ENCODE measurements at regions not wholly inside any gene's neighbourhood (a gene's known extent, or its start where the extent isn't known, plus 50 kb on each side); places are given as distances from the start of the nearest gene placed in this dataset.
"Not testable (repeated sequence)": the region's sequence is repeated elsewhere in the genome, so short reads cannot be mapped to it uniquely, and the experiment has no call there.

GRCh38 chr1:83427566-83427965, 571.4 kb downstream of the TTLL7 start:
- TF ChIP-seq, protein P1, sequence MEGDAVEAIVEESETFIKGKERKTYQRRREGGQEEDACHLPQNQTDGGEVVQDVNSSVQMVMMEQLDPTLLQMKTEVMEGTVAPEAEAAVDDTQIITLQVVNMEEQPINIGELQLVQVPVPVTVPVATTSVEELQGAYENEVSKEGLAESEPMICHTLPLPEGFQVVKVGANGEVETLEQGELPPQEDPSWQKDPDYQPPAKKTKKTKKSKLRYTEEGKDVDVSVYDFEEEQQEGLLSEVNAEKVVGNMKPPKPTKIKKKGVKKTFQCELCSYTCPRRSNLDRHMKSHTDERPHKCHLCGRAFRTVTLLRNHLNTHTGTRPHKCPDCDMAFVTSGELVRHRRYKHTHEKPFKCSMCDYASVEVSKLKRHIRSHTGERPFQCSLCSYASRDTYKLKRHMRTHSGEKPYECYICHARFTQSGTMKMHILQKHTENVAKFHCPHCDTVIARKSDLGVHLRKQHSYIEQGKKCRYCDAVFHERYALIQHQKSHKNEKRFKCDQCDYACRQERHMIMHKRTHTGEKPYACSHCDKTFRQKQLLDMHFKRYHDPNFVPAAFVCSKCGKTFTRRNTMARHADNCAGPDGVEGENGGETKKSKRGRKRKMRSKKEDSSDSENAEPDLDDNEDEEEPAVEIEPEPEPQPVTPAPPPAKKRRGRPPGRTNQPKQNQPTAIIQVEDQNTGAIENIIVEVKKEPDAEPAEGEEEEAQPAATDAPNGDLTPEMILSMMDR (IDR thresholded peaks at IDR 0.05; ENCODE audit: low read depth, low read length, poor library complexity, severe bottlenecking): not testable (repeated sequence)
- not testable (repeated sequence) for TF ChIP-seq EZH2phosphoT487 (IDR thresholded peaks at IDR 0.05; ENCODE audit: borderline replicate concordance, low read length)
